AG10803 (cell line): ENCODE measurements at regions not wholly inside any gene's neighbourhood (a gene's known extent, or its start where the extent isn't known, plus 50 kb on each side); places are given as distances from the start of the nearest gene placed in this dataset.

Source experiments
- DNase-seq: peaks from one replicate; pipeline ENCODE4 v3.0.0; 2010; ENCODE audit warnings: low read depth
- H3K4me3 ChIP-seq: 2 replicates; pipeline ENCODE4 v1.5.1; 2011; ENCODE audit warnings: mild to moderate bottlenecking, low read length, control low read depth
- CTCF ChIP-seq: conservative IDR thresholded peaks from 2 replicates; pipeline ENCODE4 v1.5.1; 2011; ENCODE audit warnings: mild to moderate bottlenecking, low read length, control low read depth, inconsistent platforms

GRCh38 chr4:160202802-160203201 is 1099.9 kb downstream of the RAPGEF2 start:
- H3K4me3 ChIP-seq = no peak overlapping the region
- TF ChIP-seq CTCF = no peak
- no peak for DNase-seq

- no peak overlapping the region for H3K4me3 ChIP-seq
- no peak for DNase-seq
- TF ChIP-seq CTCF = no peak
These were observed 1109.2 kb downstream of the RAPGEF2 start for GRCh38 chr4:160212078-160212477.

- no peak overlapping the region for H3K4me3 ChIP-seq
- no peak for TF ChIP-seq CTCF
- no peak for DNase-seq
These were observed 1110.5 kb downstream of the RAPGEF2 start for GRCh38 chr4:160213366-160213765.

GRCh38 chr4:160217352-160217751 is 1114.5 kb downstream of the RAPGEF2 start:
- no peak for DNase-seq
- no peak for TF ChIP-seq CTCF
- no peak overlapping the region for H3K4me3 ChIP-seq

- no peak for DNase-seq
- no peak for TF ChIP-seq CTCF
- H3K4me3 ChIP-seq = no peak overlapping the region
These were observed 1121.2 kb downstream of the RAPGEF2 start for GRCh38 chr4:160224049-160224448.

- no peak for TF ChIP-seq CTCF
- DNase-seq = no peak
- no peak overlapping the region for H3K4me3 ChIP-seq
These were observed 1130.3 kb downstream of the RAPGEF2 start for GRCh38 chr4:160233141-160233540.

GRCh38 chr4:160235285-160235684 is 1132.4 kb downstream of the RAPGEF2 start:
- H3K4me3 ChIP-seq = no peak overlapping the region
- no peak for TF ChIP-seq CTCF
- no peak for DNase-seq
